Neural crest cell (in vitro differentiated cells): ENCODE measurements at regions not wholly inside any gene's neighbourhood (a gene's known extent, or its start where the extent isn't known, plus 50 kb on each side); places are given as distances from the start of the nearest gene placed in this dataset.
"Not testable (repeated sequence)": the region's sequence is repeated elsewhere in the genome, so short reads cannot be mapped to it uniquely, and the experiment has no call there.

Experiments used
- DNase-seq: peaks from one replicate; pipeline ENCODE4 v3.0.0; 2021; ENCODE audit warnings: low read depth, mixed read lengths, low spot score
- H3K27ac Mint-ChIP-seq: one replicate; pipeline ENCODE4 v1.8.0; 2021; ENCODE audit warnings: mild to moderate bottlenecking, mixed read lengths; ENCODE audit not compliant: unreplicated experiment
- H3K27me3 Mint-ChIP-seq: 2 replicates; pipeline ENCODE4 v1.8.0; 2021; ENCODE audit warnings: low read depth, mild to moderate bottlenecking, mixed read lengths
- H3K36me3 Mint-ChIP-seq: 2 replicates; pipeline ENCODE4 v1.8.0; 2021; ENCODE audit warnings: low read depth, mild to moderate bottlenecking, mixed read lengths
- H3K4me1 Mint-ChIP-seq: 2 replicates; pipeline ENCODE4 v1.8.0; 2021; ENCODE audit warnings: mixed read lengths
- H3K4me3 Mint-ChIP-seq: one replicate; pipeline ENCODE4 v1.8.0; 2021; ENCODE audit warnings: mild to moderate bottlenecking, mixed read lengths
- H3K9me3 Mint-ChIP-seq: 2 replicates; pipeline ENCODE4 v1.8.0; 2021; ENCODE audit warnings: mixed read lengths
- CTCF ChIP-seq: fragments of 200-600 bp; sonication (generic); conservative IDR thresholded peaks from 2 replicates; pipeline ENCODE4 v1.5.0; 2021; ENCODE audit warnings: antibody characterized with exemption, mild to moderate bottlenecking

GRCh38 chr14:97806891-97807290, 1009.7 kb downstream of the VRK1 start:
- H3K27ac Mint-ChIP-seq = no peak overlapping the region
- DNase-seq = no peak
- no peak overlapping the region for H3K4me3 Mint-ChIP-seq
- H3K4me1 Mint-ChIP-seq = peaks cover 11% of the 10 kb centered on the region
- H3K27me3 Mint-ChIP-seq = peaks cover 2% of the 10 kb centered on the region
- no peaks in the 10 kb centered on the region for H3K36me3 Mint-ChIP-seq
- H3K9me3 Mint-ChIP-seq = peaks cover 3% of the 10 kb centered on the region
- no peak for TF ChIP-seq CTCF

- H3K27ac Mint-ChIP-seq, H3K4me1 Mint-ChIP-seq, DNase-seq, H3K9me3 Mint-ChIP-seq, H3K27me3 Mint-ChIP-seq, H3K36me3 Mint-ChIP-seq, H3K4me3 Mint-ChIP-seq: not testable (repeated sequence)
These were observed 1011.4 kb downstream of the VRK1 start for GRCh38 chr14:97808541-97808940.

DNA sequence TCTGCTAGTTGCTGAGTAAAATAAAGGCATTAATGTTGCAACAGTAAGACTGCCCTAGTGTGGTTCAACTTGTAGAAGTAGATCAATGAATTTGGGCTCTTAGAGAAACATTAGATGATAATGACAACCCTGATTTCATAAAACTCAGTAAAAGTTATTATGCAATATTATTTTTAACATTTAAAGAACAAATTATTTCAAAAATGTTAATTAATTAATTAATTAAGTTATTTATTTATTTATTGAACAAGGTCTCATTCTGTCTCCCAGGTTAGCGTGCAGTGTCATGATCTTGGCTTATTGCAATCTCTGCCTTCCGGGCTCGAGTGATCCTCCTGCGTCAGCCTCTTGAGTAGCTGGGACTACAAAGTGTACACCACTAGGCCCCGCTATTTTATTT, 1016.4 kb downstream of the VRK1 start:
- DNase-seq = no peak
- no peaks in the 10 kb centered on the region for H3K36me3 Mint-ChIP-seq
- H3K27ac Mint-ChIP-seq = no peak overlapping the region
- no peak overlapping the region for H3K4me3 Mint-ChIP-seq
- no peaks in the 10 kb centered on the region for H3K9me3 Mint-ChIP-seq
- no peaks in the 10 kb centered on the region for H3K4me1 Mint-ChIP-seq
- TF ChIP-seq CTCF = no peak
- H3K27me3 Mint-ChIP-seq = peaks cover 2% of the 10 kb centered on the region

DNA sequence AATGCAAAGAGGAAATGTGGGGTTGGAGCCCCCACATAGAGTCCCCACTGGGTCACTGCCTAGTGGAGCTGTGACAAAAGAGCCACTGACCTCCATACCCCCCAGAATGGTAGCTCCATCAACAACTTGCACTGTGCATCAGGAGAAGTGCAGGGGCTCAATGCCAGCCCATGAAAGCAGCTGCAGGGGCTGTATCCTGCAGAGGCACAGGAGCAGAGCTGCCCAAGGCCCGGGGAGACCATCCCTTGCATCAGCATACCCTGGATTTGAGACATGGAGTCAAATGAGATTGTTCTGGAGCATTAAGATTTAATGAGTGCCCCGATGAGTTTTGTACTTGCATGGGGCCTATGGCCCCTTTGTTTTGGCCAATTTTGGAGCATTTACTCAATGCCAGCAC, 1023.6 kb downstream of the VRK1 start:
- Mint-ChIP-seq H3K36me3 (no peaks in the 10 kb centered on the region), H3K4me3 (no peak overlapping the region), H3K4me1 (no peaks in the 10 kb centered on the region), H3K27ac (peak overlapping the region; percentile 92), H3K27me3 (no peaks in the 10 kb centered on the region), H3K9me3 (peaks cover 9% of the 10 kb centered on the region)
- no peak for DNase-seq
- TF ChIP-seq CTCF = no peak

- H3K27me3 Mint-ChIP-seq = no peaks in the 10 kb centered on the region
- no peak overlapping the region for H3K4me3 Mint-ChIP-seq
- no peak overlapping the region for H3K27ac Mint-ChIP-seq
- peaks cover 9% of the 10 kb centered on the region for H3K9me3 Mint-ChIP-seq
- TF ChIP-seq CTCF = no peak
- no peaks in the 10 kb centered on the region for H3K4me1 Mint-ChIP-seq
- no peak for DNase-seq
- H3K36me3 Mint-ChIP-seq = no peaks in the 10 kb centered on the region
These were observed 1027.0 kb downstream of the VRK1 start for GRCh38 chr14:97824218-97824617.

- H3K36me3 Mint-ChIP-seq = no peaks in the 10 kb centered on the region
- no peaks in the 10 kb centered on the region for H3K4me1 Mint-ChIP-seq
- DNase-seq = no peak
- H3K27ac Mint-ChIP-seq = no peak overlapping the region
- H3K27me3 Mint-ChIP-seq = no peaks in the 10 kb centered on the region
- H3K9me3 Mint-ChIP-seq = peaks cover 9% of the 10 kb centered on the region
- no peak for TF ChIP-seq CTCF
- no peak overlapping the region for H3K4me3 Mint-ChIP-seq
These were observed 1030.6 kb downstream of the VRK1 start for GRCh38 chr14:97827746-97828145.
